ENCODE measurements at regions not wholly inside any gene's neighbourhood (a gene's known extent, or its start where the extent isn't known, plus 50 kb on each side); places are given as distances from the start of the nearest gene placed in this dataset.

DNA sequence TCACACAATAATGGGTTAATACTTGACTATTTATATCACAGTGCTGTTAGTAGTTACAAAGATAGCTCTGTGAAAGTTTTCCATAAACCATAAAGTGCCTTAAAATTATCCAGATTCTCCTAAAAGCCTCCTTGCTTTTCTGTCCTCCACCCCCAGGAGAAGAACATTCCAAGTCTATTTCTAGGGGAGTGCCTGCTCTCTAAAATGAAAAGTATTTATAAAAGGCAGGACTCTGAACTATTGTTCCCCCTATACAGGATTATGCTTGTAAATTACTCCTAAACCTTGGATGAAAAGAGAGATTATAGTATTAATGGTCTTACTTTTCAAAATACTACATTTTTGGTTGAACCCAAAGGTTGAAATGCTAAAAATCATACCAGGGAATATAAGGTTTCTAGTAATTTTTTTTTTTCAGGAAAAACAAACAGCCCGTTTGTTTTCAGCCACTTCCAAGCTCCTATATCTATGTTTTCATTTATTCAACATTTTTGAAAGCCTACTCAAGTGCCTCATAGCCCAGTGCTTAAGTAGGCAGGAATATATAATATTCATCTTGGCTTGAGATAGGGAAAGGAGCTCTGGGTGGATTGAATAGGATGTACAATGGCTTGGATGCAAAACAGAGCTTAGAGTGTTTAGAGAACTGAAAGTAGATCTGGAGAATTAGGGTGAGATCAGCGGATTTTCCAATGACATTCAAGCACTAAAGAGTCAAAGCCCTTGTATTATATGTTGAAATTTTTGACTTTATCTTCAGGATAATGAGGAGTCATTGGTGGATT, 320.7 kb downstream of the GPR37 start:
- TF ChIP-seq EZH2 (IDR thresholded peaks at IDR 0.05; ENCODE audit: insufficient read depth, poor library complexity, severe bottlenecking) (no peak), EZH2phosphoT487 (IDR thresholded peaks at IDR 0.05; ENCODE audit: insufficient read depth, low read depth) (no peak)

All from GM23248 (cell line).